ENCODE measurements at regions not wholly inside any gene's neighbourhood (a gene's known extent, or its start where the extent isn't known, plus 50 kb on each side); places are given as distances from the start of the nearest gene placed in this dataset.

GRCh38 chr12:19837543-19837942, 398.3 kb downstream of the AEBP2 start:
- intact Hi-C loops (cut with micrococcal nuclease), result no loop called here
- H3K23ac ChIP-seq (ENCODE audit: low read depth, low read length), result no peak overlapping the region
- CTCF ChIA-PET, result no interaction called here
- no peaks in the 10 kb centered on the region for H3K36me3 ChIP-seq (ENCODE audit: control insufficient read depth, insufficient read depth, low read length)
- BruUV-seq (replicated peaks), result no TSS peak
- H3K4ac ChIP-seq (ENCODE audit: low read depth, low read length), result no peak overlapping the region
- H3K27me3 ChIP-seq (ENCODE audit: control insufficient read depth, insufficient read depth, low read length), result no peaks in the 10 kb centered on the region
- H3K27ac ChIP-seq (ENCODE audit: insufficient read depth, low read length), result no peak overlapping the region
- H2AK9ac ChIP-seq (replicated peaks; ENCODE audit: low read depth, low read length, poor library complexity), result no peak overlapping the region
- H2AFZ ChIP-seq (replicated peaks; ENCODE audit: low read length, poor library complexity), result no peak overlapping the region
- no peaks in the 10 kb centered on the region for H3K9me3 ChIP-seq (ENCODE audit: control insufficient read depth, insufficient read depth, low read length)
- TF ChIP-seq POLR2A (IDR thresholded peaks at IDR 0.05; ENCODE audit: low read depth, low read length) (no peak), MAZ (IDR thresholded peaks at IDR 0.05; ENCODE audit: borderline replicate concordance, low read depth, low read length) (no peak), RFX5 (IDR thresholded peaks at IDR 0.05; ENCODE audit: low read depth, low read length) (no peak), MXI1 (IDR thresholded peaks at IDR 0.05; ENCODE audit: borderline replicate concordance, low read depth, low read length) (no peak), CTCF (conservative IDR thresholded peaks at IDR 0.05; ENCODE audit: low read depth, low read length) (no peak), USF2 (IDR thresholded peaks at IDR 0.05; ENCODE audit: low read depth, low read length) (no peak), CEBPB (IDR thresholded peaks at IDR 0.05; ENCODE audit: low read depth, low read length) (no peak), FOS (IDR thresholded peaks at IDR 0.05; ENCODE audit: low read depth, low read length) (no peak), SMC3 (IDR thresholded peaks at IDR 0.05; ENCODE audit: low read depth, low read length) (no peak), CHD1 (IDR thresholded peaks at IDR 0.05; ENCODE audit: low read depth, low read length) (no peak)
- no peaks in the 10 kb centered on the region for H4K20me1 ChIP-seq (ENCODE audit: insufficient read depth, low read length)
- no peak for ATAC-seq (ENCODE audit: low read depth)
- no peak overlapping the region for H2AK5ac ChIP-seq (ENCODE audit: low read depth, low read length)
- POLR2A ChIA-PET (ENCODE audit: unreplicated experiment), result no interaction called here
- no peak overlapping the region for H2BK5ac ChIP-seq (ENCODE audit: low read depth, low read length, poor library complexity, severe bottlenecking)
- dilution Hi-C loops (cut with HindIII; ENCODE audit: low sequenced_read_pairs, unreplicated experiment), result no loop called here
- H3K18ac ChIP-seq (ENCODE audit: low read depth, low read length), result no peak overlapping the region
- DNase-seq, result no peak
- no peak overlapping the region for H3K56ac ChIP-seq (ENCODE audit: extremely low read depth, insufficient read depth, low read length)
- no peak overlapping the region for H2BK15ac ChIP-seq (ENCODE audit: low read depth, low read length)
- H2BK20ac ChIP-seq (ENCODE audit: low read depth, low read length), result no peak overlapping the region
- no peak overlapping the region for H4K5ac ChIP-seq (ENCODE audit: low read depth, low read length)
- H4K91ac ChIP-seq (ENCODE audit: insufficient read depth, low read depth, low read length), result no peak overlapping the region
- no peak overlapping the region for H4K8ac ChIP-seq (ENCODE audit: low read depth in 2 of 2, low read length in 2 of 2)
- no peak overlapping the region for H3K14ac ChIP-seq (replicated peaks; ENCODE audit: low read depth, low read length)
- no peak overlapping the region for H3K4me2 ChIP-seq (ENCODE audit: low read depth, low read length)
- no peak overlapping the region for H3K4me3 ChIP-seq (ENCODE audit: insufficient read depth, low read depth, low read length)
- H2BK120ac ChIP-seq (ENCODE audit: low read depth, low read length), result no peak overlapping the region
- peaks cover 4% of the 10 kb centered on the region for H3K4me1 ChIP-seq (ENCODE audit: control insufficient read depth, insufficient read depth, low read length)
- H3K9ac ChIP-seq (ENCODE audit: low read depth, low read length), result no peak overlapping the region
- in situ Hi-C loops (cut with MboI; ENCODE audit: low sequenced_read_pairs), result no loop called here
- H3K79me1 ChIP-seq (ENCODE audit: low read depth in 1 of 2, low read length in 2 of 2), result no peaks in the 10 kb centered on the region
- WGBS, 2 experiments (ENCODE audit: extremely low coverage in 2 of 2, insufficient read length in 1 of 2), result no CpG with 5 or more reads among the region's 3 CpGs
- no peaks in the 10 kb centered on the region for H3K9me1 ChIP-seq (ENCODE audit: insufficient read depth, low read length)
